T-helper 1 cell treated with Interleukin-12 subunit alpha and Interleukin-12 subunit beta and Interleukin-4 antibody, amounts not matched to agents 30 μg/mL and 1 μg/mL, for 36 hours (primary cell): ENCODE measurements at regions not wholly inside any gene's neighbourhood (a gene's known extent, or its start where the extent isn't known, plus 50 kb on each side); places are given as distances from the start of the nearest gene placed in this dataset.
A peak's percentile ranks its signal among the peaks of the same experiment; 100 is the strongest.
"Not testable (repeated sequence)": the region's sequence is repeated elsewhere in the genome, so short reads cannot be mapped to it uniquely, and the experiment has no call there.

ENCODE experiments used
- H3K27ac Mint-ChIP-seq: one replicate; pipeline ENCODE4 v1.8.0; 2021; ENCODE audit warnings: mild to moderate bottlenecking, mixed read lengths
- H3K27me3 Mint-ChIP-seq: one replicate; pipeline ENCODE4 v1.8.0; 2021; ENCODE audit warnings: low read depth, mixed read lengths
- H3K36me3 Mint-ChIP-seq: one replicate; pipeline ENCODE4 v1.8.0; 2021; ENCODE audit warnings: low read depth, mixed read lengths
- H3K4me1 Mint-ChIP-seq: one replicate; pipeline ENCODE4 v1.8.0; 2021; ENCODE audit warnings: low read depth, mixed read lengths
- H3K4me3 Mint-ChIP-seq: one replicate; pipeline ENCODE4 v1.8.0; 2021; ENCODE audit warnings: mild to moderate bottlenecking, moderate library complexity, mixed read lengths
- H3K9me3 Mint-ChIP-seq: one replicate; pipeline ENCODE4 v1.8.0; 2021; ENCODE audit warnings: mixed read lengths

DNA sequence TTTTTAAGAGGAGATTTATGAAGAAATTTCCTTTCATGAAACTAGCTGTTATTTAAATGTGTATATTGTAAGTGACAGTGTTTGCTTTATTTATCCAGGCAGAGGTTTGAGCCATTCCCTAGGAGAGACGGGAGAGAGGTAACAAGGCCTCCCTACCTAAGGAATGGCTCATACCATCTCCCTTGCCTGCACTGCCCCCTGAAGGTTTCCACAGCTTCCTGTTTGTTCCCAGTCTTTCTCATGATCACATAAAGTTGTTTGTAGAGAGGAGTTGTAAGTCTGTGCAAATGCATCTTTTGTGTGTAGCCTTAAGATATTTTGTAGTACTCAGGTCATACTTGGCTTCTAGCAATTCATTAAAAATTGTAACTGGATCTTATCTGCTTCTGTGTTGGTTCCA is 1504.5 kb upstream of the PCDH10 start:
- H3K36me3 Mint-ChIP-seq: no peaks in the 10 kb centered on the region
- no peaks in the 10 kb centered on the region for H3K4me1 Mint-ChIP-seq
- H3K4me3 Mint-ChIP-seq: no peak overlapping the region
- H3K27me3 Mint-ChIP-seq: no peaks in the 10 kb centered on the region
- no peak overlapping the region for H3K27ac Mint-ChIP-seq
- H3K9me3 Mint-ChIP-seq: no peaks in the 10 kb centered on the region

DNA sequence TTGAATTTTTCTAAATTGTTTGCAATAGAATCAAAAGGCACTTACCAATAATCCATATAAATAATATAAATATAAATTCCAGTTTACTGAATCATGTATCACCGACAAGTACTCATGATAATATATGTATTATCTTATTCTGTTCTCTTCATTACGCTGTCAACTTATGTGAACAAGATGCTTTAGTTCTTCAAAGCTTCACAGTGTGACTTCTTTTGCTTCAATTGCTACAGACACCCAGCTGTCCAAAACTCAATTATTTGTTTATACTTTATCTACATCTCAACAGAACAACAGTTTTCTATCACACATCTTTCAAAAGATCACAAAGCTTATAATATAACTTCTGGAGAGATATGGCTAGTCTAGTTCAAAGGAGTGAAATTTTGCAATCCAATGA is 1499.9 kb upstream of the PCDH10 start:
- Mint-ChIP-seq H3K27me3 (no peaks in the 10 kb centered on the region), H3K4me3 (no peak overlapping the region), H3K27ac (no peak overlapping the region), H3K9me3 (no peaks in the 10 kb centered on the region), H3K4me1 (no peaks in the 10 kb centered on the region), H3K36me3 (no peaks in the 10 kb centered on the region)

DNA sequence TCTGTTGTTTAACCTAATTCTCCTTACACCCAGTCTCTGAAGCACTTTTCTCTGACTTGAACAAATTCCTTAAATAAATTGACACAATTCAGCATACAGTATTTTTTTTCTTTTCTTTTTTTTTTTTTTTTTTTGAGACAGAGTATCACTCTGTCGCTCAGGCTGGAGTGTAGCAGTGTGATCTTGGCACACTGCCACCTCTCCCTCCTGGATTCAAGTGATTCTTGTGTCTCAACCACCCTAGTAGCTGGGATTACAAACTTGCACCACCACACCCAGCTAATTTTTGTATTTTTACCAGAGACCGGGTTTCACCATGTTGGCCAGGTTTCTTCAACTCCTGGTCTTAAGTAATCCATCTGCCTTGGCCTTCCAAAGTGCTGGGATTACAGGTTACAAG is 1498.1 kb upstream of the PCDH10 start:
- no peaks in the 10 kb centered on the region for H3K4me1 Mint-ChIP-seq
- no peaks in the 10 kb centered on the region for H3K9me3 Mint-ChIP-seq
- no peaks in the 10 kb centered on the region for H3K36me3 Mint-ChIP-seq
- no peak overlapping the region for H3K4me3 Mint-ChIP-seq
- no peaks in the 10 kb centered on the region for H3K27me3 Mint-ChIP-seq
- H3K27ac Mint-ChIP-seq: no peak overlapping the region

DNA sequence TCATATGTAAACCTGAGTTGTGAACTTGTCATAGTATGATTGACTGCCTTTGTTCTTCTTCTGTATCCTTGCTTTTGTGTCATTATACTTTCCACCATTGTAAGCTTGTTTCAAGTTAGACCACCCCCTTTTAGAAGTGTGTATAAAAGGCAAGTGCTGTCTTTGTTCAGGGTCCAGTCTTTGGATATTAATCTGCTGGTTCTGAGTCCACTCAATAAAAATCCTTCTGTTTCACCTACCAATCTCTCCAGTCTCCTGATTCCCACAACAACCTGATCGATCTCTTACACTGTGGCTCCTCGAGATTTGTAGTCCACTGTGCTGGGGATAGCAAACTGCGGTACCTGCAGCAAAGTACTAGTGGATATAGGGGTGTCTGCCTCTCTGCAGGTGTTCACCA is 1465.8 kb upstream of the PCDH10 start:
- H3K4me1 Mint-ChIP-seq, H3K27me3 Mint-ChIP-seq, H3K4me3 Mint-ChIP-seq, H3K27ac Mint-ChIP-seq, H3K36me3 Mint-ChIP-seq: not testable (repeated sequence)
- peaks cover 12% of the 10 kb centered on the region for H3K9me3 Mint-ChIP-seq

DNA sequence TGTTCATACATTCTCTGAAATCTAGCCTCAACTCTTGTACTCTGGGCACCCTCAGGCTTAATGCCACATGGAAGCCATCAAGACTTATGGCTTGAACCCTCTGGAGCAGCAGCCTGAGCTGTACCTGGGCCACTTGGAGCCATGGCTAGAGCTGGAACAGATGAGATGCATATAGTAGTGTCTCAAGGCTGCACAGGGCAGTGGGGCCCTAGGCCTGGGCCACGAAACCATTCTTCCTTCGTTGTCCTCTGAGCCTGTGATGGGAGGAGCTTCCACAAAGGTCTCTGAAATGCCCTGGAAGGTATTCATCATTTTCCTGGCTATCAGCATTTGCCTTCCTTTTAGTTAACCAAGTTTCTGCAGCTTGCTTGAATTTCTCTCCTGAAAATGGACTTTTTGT is 1427.2 kb upstream of the PCDH10 start:
- Mint-ChIP-seq H3K27ac (no peak overlapping the region), H3K9me3 (no peaks in the 10 kb centered on the region), H3K4me3 (no peak overlapping the region), H3K27me3 (no peaks in the 10 kb centered on the region), H3K36me3 (no peaks in the 10 kb centered on the region), H3K4me1 (no peaks in the 10 kb centered on the region)

DNA sequence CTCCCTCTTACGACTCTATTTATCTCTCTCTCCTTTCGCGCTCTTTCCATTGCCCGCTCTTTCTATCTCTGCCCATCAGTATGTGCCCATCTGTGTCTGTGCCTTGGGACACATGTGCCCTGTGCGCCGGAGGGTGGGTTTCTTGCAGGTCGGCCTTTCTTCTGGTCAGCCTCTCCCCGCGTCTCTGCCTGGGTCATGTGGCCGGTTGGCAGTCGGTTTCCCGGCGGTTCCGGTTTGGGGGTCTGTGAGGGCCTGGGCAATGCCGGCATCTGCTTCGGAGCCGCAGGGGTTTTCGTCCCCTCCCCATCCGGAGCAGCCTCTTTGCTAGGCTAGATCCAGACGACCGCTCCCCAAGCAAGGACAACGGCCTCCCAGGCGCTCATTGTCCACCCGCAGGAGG is 1426.0 kb upstream of the PCDH10 start:
- H3K9me3 Mint-ChIP-seq, H3K36me3 Mint-ChIP-seq, H3K4me3 Mint-ChIP-seq, H3K27me3 Mint-ChIP-seq, H3K4me1 Mint-ChIP-seq, H3K27ac Mint-ChIP-seq: not testable (repeated sequence)

DNA sequence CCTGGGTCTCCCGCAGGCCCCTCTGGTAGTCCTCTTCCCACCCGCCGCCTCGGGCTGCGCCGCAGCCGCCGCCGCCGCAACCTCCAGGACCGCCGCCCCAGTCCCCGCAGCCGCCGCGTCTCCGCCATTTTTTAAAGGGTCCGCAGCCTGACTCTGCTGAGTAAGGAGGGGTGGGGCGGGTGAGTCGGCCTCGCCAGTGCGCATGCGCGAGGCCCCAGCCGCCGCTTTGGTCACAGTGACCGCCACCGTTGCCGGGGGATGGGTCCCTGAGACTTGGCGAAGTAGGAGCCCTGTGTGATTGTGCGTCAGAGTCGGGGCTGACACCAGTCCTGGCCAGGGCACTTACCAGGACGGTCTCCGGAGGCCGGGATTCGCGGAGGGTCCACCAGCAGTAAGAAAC is 1424.2 kb upstream of the PCDH10 start:
- H3K4me1 Mint-ChIP-seq, H3K36me3 Mint-ChIP-seq, H3K9me3 Mint-ChIP-seq, H3K27me3 Mint-ChIP-seq: not testable (repeated sequence)
- H3K4me3 Mint-ChIP-seq: peak overlapping the region; percentile 46
- H3K27ac Mint-ChIP-seq: peak overlapping the region; percentile 41

DNA sequence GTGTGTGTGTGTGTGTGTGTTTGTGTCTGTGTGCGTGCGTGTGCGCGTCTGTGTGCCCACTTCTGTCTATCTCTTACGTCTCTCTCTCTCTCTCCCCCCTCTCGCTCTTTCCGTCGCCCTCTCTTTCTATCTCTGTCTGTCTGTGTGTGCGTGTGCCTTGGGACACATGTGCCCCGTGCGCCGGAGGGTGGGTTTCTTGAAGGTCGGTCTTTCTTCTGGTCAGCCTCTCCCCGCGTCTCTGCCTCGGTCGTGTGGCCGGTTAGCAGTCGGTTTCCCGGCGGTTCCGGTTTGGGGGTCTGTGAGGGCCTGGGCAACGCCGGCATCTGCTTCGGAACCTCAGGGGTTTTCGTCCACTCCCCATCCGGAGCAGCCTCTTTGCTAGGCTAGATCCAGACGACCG is 1423.6 kb upstream of the PCDH10 start:
- H3K27me3 Mint-ChIP-seq, H3K4me1 Mint-ChIP-seq, H3K36me3 Mint-ChIP-seq, H3K9me3 Mint-ChIP-seq, H3K27ac Mint-ChIP-seq: not testable (repeated sequence)
- H3K4me3 Mint-ChIP-seq: peak overlapping the region; percentile 21

DNA sequence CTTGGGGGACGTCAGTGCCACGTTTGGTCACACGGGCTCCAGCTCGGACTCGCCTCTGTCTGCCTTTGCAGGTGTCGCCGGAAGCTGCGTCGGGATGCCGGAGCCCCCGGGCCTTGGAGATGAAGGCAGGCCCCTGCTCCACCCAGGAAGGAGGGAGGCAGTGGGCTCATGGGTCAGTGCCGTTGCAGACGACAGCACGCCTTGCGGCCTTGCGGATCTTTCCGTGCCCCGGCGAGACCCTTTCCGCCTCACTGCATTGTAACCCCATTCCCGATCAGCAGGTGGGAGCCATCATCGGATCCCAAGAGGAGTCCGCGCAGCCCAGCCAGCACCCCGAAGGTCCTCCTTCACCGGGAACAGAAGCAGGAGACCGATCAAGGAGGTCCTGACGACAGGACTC is 1422.2 kb upstream of the PCDH10 start:
- not testable (repeated sequence) for H3K36me3 Mint-ChIP-seq, H3K4me3 Mint-ChIP-seq, H3K27ac Mint-ChIP-seq, H3K9me3 Mint-ChIP-seq, H3K27me3 Mint-ChIP-seq, H3K4me1 Mint-ChIP-seq

DNA sequence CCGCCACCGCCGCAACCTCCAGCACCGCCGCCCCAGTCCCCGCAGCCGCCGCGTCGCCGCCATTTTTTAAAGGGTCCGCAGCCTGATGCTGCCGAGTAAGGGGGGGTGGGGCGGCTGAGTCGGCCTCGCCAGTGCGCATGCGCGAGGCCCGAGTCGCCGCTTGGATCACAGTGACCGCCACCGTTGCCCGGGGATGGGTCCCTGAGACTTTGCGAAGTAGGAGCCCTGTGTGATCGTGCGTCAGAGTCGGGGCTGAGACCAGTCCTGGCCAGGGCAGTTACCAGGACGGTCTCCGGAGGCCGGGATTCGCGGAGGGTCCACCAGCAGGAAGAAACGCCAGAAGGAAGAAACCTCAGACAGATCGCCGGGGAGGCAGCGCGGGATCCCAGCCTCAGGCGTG is 1421.7 kb upstream of the PCDH10 start:
- not testable (repeated sequence) for H3K27ac Mint-ChIP-seq, H3K36me3 Mint-ChIP-seq, H3K9me3 Mint-ChIP-seq, H3K4me1 Mint-ChIP-seq, H3K27me3 Mint-ChIP-seq
- peak overlapping the region; percentile 82 for H3K4me3 Mint-ChIP-seq

DNA sequence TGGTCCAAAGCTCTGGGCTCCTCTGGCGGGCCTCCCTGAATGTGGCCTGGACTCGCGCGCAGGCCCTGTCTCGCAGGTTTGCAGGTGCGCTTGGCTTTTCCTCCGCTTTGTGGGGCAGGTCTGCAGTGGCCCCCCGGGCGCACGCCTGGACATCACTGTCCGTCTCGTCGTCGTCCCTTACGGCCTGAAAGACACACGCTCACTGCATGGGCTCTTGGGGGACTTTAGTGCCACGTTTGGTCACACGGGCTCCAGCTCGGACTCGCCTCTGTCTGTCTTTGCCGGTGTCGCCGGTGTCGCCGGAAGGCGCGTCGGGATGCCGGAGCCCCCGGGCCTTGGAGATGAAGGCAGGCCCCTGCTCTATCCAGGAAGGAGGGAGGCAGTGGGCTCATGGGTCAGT is 1419.9 kb upstream of the PCDH10 start:
- H3K4me3 Mint-ChIP-seq, H3K36me3 Mint-ChIP-seq, H3K27ac Mint-ChIP-seq, H3K9me3 Mint-ChIP-seq, H3K27me3 Mint-ChIP-seq, H3K4me1 Mint-ChIP-seq: not testable (repeated sequence)

DNA sequence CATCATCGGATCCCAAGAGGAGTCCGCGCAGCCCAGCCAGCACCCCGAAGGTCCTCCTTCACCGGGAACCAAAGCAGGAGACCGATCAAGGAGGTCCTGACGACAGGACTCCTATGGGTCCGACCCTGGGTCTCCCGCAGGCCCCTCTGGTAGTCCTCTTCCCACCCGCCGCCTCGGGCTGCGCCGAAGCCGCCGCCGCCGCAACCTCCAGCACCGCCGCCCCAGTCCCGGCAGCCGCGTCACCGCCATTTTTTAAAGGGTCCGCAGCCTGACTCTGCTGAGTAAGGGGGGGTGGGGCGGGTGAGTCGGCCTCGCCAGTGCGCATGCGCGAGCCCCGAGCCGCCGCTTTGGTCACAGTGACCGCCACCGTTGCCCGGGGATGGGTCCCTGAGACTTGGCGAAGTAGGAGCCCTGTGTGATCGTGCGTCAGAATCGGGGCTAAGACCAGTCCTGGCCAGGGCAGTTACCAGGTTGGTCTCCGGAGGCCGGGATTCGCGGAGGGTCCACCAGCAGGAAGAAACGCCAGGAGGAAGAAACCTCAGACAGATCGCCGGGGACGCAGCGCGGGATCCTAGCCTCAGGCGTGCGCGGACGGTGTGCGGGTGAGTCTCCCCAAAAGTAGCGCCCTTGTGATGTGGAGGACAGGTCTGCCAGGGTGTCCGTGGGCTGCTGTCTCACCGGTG is 1419.2 kb upstream of the PCDH10 start:
- H3K4me1 Mint-ChIP-seq, H3K9me3 Mint-ChIP-seq, H3K27me3 Mint-ChIP-seq, H3K4me3 Mint-ChIP-seq, H3K36me3 Mint-ChIP-seq, H3K27ac Mint-ChIP-seq: not testable (repeated sequence)

DNA sequence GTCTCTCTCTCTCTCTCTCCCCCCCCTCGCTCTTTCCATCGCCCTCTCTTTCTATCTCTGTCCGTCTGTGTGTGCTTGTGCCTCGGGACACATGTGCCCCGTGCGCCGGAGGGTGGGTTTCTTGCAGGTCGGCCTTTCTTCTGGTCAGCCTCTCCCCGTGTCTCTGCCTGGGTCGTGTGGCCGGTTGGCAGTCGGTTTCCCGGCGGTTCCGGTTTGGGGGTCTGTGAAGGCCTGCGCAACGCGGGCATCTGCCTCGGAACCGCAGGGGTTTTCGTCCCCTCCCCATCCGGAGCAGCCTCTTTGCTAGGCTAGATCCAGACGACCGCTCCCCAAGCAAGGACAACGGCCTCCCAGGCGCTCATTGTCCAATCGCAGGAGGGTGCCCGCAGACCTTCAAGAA is 1418.5 kb upstream of the PCDH10 start:
- H3K27ac Mint-ChIP-seq, H3K27me3 Mint-ChIP-seq, H3K9me3 Mint-ChIP-seq, H3K4me1 Mint-ChIP-seq, H3K4me3 Mint-ChIP-seq, H3K36me3 Mint-ChIP-seq: not testable (repeated sequence)

DNA sequence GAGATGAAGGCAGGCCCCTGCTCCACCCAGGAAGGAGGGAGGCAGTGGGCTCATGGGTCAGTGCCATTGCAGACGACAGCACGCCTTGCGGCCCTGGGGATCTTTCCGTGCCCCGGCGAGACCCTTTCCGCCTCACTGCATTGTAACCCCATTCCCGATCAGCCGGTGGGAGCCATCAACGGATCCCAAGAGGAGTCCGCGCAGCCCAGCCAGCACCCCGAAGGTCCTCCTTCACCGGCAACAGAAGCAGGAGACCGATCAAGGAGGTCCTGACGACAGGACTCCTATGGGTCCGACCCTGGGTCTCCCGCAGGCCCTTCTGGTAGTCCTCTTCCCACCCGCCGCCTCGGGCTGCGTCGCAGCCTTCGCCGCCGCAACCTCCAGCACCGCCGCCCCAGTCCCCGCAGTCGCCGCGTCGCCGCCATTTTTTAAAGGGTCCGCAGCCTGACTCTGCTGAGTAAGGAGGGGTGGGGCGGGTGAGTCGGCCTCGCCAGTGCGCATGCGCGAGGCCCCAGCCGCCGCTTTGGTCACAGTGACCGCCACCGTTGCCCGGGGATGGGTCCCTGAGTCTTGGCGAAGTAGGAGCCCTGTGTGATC is 1417.0 kb upstream of the PCDH10 start:
- not testable (repeated sequence) for H3K27ac Mint-ChIP-seq, H3K36me3 Mint-ChIP-seq, H3K4me3 Mint-ChIP-seq, H3K4me1 Mint-ChIP-seq, H3K9me3 Mint-ChIP-seq, H3K27me3 Mint-ChIP-seq

DNA sequence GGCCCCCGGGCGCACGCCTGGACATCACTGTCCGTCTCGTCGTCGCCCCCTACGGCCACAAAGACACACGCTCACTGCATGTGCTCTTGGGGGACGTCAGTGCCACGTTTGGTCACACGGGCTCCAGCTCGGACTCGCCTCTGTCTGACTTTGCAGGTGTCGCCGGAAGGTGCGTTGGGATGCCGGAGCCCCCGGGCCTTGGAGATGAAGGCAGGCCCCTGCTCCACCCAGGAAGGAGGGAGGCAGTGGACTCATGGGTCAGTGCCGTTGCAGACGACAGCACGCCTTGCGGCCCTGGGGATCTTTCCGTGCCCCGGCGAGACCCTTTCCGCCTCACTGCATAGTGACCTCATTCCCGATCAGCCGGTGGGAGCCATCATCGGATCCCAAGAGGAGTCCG is 1414.8 kb upstream of the PCDH10 start:
- H3K27me3 Mint-ChIP-seq, H3K27ac Mint-ChIP-seq, H3K9me3 Mint-ChIP-seq, H3K36me3 Mint-ChIP-seq, H3K4me1 Mint-ChIP-seq, H3K4me3 Mint-ChIP-seq: not testable (repeated sequence)

DNA sequence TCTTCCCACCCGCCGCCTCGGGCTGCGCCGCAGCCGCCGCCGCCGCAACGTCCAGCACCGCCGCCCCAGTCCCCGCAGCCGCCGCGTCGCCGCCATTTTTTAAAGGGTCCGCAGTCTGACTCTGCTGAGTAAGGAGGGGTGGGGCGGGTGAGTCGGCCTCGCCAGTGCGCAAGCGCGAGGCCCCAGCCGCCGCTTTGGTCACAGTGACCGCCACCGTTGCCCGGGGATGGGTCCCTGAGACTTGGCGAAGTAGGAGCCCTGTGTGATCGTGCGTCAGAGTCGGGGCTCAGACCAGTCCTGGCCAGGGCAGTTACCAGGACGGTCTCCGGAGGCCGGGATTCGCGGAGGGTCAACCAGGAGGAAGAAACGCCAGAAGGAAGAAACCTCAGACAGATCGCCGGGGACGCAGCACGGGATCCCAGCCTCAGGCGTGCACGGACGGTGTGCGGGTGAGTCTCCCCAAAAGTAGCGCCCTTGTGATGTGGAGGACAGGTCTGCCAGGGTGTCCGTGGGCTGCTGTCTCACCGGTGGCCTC is 1414.2 kb upstream of the PCDH10 start:
- not testable (repeated sequence) for H3K36me3 Mint-ChIP-seq, H3K9me3 Mint-ChIP-seq, H3K27ac Mint-ChIP-seq, H3K4me1 Mint-ChIP-seq, H3K4me3 Mint-ChIP-seq, H3K27me3 Mint-ChIP-seq
